HT1080 (cell line): ENCODE measurements at regions not wholly inside any gene's neighbourhood (a gene's known extent, or its start where the extent isn't known, plus 50 kb on each side); places are given as distances from the start of the nearest gene placed in this dataset.

Source experiments
- DNase-seq: peaks from one replicate; pipeline ENCODE4 v3.0.0-alpha.2; 2015; ENCODE audit warnings: low read depth

DNA sequence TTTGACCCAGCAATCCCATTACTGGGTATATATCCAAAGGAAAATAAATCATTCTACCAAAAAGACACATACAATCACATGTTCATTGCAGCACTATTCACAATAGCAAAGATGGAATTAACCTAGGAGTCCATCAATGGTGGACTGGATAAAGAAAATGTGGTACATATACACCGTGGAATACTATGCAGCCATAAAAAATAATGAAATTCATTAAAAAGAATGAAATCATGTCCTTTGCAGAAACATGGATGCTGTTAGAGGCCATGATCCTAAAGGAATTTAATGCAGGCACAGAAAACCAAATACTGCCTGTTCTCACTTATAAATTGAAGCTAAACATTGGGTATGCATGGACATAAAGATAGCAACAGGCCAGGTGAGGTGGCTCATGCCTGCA is 61.9 kb upstream of the BMP6 start:
- DNase-seq = no peak

DNA sequence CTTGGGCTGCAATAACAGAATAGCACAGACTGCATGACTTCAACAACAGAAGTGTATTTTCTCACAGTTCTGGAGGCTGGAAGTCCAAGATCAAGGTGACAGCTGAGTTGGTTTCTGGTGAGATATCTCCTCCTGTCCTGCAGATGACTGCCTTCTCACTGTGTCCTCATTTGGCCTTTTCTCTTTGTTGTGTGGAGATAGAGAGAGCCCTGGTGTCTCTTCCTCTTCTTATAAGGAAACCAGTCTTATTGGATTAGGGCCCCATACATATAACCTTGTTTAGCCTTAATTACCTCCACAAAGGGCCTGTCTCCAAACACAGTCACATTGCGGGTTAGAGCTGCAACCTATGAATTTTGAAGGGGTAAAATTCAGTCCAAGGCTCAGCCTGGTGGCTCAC is 57.0 kb upstream of the BMP6 start:
- DNase-seq = no peak

GRCh38 chr6:7669742-7670141 is 56.2 kb upstream of the BMP6 start:
- DNase-seq = no peak

DNA sequence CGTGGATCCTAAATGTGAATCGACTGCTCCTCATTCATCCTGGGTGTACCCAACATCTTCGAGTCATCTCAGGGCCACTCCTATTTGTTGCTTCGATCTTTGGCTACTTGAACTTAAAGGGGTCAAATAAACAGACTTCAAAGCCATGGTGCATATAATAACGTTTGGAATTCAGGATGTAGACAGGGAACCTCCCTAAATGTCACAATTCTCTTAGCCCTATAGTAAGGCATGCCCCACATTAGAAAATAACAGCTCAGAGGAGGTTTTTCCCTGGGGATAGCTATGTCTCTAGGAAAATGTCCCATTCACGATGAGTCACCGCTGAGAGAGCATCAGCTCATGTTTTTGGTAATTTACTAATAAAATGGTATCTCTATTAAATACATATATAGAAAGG is 54.8 kb upstream of the BMP6 start:
- DNase-seq = peak; percentile 17

DNA sequence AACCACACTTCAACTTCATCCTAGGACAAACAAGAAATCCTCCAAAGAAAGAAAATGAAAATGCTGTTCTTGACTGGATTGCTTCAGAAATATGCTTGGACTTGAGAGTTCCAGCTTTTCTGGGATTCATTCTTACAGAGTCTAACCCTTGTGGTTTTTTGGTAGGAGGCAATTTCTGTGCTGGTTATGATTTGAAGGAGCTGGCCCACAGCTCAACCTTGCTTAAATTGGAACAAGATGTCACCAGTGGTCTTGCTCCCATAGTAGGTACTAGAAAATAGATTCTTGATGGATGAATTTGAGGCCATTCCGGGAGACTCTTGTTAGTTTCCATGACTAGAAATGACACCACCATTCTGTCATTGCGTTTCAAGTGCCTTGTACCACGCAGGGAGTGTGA is 54.3 kb upstream of the BMP6 start:
- no peak for DNase-seq

- DNase-seq = no peak
Measured at GRCh38 chr6:7672066-7673062, 53.5 kb upstream of the BMP6 start.

DNA sequence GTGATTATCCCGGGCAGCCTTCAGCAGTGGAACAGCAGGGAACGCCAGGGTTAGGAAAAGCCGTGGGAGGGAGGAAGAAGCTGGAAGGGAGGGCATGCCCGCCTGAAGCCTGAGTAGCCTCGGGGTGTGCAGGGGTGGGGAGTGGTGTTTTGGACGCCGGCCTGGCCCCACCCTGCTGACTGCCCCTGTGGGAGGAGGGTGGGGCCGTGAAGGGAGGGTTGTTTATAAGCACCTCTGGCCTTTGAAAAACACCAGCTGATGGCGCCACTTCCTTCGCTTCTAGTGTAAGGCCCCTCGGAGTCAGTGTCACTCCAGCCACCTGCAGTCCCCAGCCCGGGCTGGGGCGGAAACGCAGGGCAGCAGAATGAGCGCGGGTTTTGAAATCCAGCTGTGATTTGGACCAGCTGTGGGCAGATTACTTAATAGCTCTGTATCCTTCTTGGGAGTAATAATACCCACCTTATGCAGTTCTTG is 52.8 kb upstream of the BMP6 start:
- no peak for DNase-seq

- DNase-seq = no peak
Measured at GRCh38 chr6:7674291-7674690, 51.6 kb upstream of the BMP6 start.

GRCh38 chr6:7675353-7675945 is 50.5 kb upstream of the BMP6 start:
- DNase-seq = no peak
